Renal pelvis (tissue), 1 donor: ENCODE measurements at regions not wholly inside any gene's neighbourhood (a gene's known extent, or its start where the extent isn't known, plus 50 kb on each side); places are given as distances from the start of the nearest gene placed in this dataset.

Experiments
- DNase-seq: peaks from one replicate; pipeline ENCODE4 v3.0.0-alpha.2; 2013

DNA sequence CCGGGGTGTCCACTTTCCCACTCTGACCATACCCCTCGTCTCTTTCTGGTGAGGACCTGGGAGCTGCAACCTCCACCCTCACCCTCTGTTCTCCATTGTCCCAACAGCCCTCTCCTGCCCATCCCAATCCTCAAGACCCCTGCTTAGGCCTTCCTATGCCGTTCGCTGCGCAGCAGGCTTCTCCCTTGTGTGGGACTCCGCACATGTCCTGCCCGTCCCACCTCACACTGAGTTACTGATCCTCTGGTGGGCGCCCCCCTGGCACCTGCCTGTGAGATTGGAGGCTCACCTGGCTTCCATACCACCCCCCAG is 119.5 kb upstream of the SNTG2 start:
- no peak for DNase-seq

DNA sequence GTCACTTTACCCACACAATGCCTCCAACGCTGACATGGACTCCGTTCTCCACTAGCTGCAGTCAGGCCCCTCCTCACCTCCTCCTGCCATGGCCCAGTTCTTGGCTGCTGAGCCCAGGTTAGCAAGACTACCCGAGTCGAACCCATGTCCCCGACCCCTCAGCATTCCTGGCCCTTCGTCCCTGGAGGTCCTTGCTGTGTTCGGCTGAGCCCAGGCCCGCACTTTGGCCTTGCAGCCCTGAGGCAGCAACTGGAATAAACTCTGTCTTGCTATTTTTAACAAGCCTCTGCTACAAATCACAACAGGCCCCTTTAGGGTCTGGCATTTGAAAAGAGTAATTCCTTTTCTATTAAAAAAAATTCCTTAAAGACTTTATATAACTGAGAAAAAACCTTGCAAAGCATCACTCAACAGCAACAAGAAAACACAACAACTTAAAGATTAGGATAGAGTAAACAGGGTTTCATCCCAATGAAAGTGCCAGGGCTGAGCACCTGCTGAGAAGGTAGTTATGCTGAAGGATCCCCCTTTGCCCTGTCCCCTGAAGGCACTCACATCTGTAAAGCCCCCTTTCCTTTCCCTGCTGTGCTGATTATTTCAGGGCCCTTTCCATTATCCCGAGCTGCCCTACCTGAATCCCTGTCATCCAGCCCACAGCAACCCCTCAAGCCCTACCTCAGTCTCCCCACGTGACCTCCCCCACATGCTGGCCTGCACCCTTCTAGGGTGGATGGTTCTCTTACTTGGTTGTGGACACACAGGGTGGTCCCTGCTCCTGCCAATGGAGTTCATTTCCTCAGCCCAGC is 120.0 kb upstream of the SNTG2 start:
- no peak for DNase-seq

DNA sequence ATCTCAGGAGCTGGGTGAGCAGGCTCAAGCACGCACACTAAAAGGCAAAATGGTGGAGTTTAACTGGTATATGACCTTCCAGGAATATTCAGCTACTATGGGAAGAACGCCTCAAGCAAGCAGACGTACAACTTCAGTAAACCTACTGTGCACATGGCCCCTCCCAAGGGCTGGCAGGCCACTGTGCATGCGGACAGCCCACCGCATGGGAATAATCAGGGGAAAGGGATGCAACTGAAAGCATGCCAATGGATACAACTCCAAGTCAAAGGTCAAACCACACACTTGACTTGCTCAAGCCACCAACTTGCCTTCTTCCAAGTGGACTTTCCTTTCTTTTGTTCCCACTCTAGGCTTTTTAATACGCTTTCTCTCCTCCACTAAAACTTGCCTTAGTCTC is 121.6 kb upstream of the SNTG2 start:
- DNase-seq, result no peak

DNA sequence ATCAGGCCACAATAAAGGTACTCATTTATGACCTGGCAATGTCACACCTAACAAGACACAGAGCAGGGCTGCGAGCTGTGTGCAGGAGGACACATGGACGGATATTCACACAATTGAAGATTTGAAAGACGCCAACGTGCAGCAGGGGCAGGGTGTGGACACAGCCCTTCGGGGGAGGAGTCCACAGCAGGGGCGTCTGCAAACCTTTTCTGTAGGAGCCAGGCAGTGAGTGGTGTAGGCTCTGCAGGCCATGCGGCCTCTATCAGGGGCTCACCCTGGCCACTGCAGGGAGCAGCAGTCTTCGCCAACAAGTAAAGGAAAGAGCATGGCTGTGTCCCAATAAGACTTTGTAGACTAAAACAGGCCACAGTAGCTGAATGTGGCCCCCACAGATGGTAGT is 125.7 kb upstream of the SNTG2 start:
- DNase-seq, result no peak

DNA sequence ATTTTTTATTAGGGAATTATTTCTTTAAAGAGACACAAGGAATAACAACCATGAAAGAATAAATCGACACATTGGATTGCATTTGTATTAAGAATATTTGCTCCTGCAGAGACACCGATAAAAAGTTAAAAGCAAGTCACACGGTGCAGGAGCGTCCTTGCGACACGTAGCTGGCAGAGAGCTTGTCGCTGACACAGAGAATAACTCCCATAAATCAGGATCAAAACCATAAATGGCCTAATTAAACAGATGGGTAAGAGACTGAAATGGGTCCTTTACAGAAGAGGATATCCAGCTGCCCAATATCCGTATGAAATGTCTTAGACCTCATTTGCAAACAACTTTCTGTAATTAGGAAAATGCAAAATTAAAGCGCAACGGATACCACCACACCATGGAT is 126.1 kb upstream of the SNTG2 start:
- no peak for DNase-seq

DNA sequence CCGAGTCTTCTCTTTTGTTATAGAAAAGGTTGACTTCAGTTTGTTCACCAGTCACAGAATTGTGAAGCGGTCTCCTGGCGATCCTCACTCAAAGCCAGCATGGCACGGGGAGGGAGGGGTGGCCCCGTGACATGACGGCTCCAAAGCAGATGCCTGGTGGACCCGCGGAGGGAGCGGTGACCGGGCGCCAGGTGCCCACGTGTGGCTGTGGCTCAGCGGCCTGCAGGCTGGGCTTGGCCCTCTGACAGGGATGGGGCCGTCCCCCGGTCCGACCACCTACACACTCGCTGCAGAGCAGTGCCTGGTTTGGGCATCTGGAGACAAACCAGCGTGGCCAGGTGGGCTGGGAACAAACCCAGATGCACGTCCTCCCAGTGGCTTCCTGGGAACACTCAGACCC is 129.1 kb upstream of the SNTG2 start:
- DNase-seq, result no peak

DNA sequence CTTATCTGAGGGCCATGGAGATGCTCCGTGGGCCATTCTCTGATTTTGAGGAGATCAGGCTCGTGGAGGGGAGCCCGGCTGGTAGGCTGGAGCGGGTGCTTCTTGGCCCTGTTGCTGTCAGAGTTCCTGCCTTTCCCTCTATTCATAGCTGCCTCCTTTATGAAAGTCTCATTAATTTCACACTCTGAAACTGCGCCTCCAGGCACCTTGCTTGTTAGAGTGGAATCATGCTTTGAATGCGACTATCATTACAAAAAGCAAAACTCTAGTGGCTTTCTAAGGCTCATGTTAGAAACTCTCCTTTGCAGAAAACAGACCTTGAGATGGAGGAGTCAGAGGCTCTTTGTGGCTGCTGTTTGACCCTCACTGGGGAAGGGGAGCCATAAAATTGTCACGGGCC is 131.0 kb upstream of the SNTG2 start:
- DNase-seq, result no peak

DNA sequence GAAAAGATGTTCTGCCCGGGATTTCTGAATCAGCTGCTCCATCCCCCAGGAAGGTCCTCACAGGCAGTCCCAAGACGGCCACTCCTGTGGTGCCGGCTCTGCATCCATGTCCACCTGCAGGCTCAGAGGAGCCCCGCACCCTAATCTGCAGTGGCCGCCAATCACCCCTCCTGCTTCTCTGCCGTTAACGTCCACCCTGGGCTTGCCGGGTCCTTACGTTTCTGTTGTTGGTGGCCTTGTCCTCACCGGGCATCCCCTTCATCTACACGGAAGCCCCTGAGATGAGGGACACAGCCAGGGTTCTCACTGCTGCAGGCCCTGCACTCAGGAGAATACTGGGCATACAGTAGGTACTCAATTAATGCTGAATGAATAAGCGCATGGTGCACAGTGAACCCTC is 131.5 kb upstream of the SNTG2 start:
- DNase-seq, result no peak

DNA sequence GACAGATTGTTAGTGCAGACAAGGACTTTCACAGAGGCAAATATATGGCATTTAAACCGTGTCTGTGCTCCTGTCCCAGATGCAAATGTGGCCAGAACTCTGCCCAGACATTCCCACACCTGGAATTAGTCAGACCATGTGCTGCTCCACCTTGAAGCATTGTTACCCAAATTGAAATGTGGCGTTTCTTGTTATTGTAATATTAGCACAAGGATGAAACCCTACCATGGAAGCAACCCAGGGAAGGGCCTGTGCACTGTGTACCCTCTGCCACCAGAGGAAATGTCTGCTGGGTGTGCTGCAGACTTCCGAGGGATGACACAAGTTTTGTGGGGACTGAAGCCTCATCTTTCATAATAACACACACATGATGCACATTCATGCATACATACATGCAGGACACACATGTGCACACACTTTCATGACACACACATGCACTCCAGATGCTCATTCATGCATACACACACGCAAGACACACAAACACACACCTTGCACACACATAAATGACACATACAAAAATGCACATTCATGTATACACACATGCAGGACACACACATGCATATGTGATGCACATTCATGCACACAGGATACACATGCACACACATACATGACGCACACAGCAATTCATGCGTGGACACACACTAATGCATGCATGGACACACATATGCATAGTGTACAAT is 133.2 kb upstream of the SNTG2 start:
- no peak for DNase-seq

DNA sequence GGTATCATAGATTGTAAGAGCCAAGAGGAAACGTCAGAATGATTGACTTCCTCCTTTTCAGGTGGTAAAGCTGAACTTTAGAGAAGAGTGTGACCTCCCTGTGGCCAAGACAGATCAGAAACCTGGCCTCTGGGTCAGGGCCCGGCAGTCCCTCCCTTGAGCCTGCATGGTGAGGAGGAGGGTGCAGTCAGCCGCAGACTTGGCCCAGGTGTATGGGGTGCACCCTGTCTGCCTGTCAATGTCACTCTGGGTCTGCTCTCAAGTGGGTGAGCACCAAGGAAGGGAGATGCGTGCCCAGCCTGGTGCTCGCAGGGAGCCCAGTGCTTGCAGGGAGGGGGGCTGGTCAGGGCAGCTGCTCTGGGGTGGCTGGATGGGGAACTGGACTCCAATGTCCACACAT is 134.4 kb upstream of the SNTG2 start:
- DNase-seq, result no peak

DNA sequence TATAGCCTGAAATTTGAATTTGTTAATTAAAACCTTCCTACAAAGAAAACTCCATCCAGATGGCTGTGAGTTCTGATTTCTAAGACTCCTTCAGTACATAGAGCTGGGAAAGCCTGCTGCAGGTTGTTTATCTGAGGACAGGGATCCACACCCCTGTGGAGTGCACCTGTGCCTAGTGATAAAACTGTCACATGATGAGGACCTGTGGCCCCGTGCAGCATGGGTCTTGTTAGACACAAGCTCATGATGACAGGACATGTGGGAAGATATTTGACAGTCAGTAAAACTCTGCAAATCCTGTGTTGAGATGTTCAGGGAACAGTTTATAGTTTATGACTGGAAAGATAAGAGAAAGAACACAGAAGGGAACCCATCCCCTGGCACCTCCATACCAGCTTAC is 133.2 kb upstream of the TMEM18 start:
- no peak for DNase-seq

DNA sequence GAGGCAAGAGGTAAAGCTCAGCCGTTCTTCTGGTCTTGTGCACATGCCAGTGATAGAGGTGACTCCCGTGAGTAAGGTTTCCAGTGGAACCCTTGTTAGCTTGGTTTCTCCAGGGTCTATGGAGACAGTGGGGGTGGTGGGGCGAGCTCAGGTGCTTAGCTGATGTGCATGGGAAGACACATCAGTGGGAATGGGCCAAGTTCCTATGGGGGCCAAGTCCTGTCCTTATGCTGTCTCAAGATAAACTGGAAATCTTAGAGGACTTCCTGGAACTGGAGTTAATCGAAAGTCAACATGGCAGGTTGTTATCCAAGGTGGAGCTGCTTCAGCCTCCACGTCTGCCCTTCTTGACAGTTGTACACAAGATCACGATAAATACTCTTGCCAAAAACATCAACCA is 130.1 kb upstream of the TMEM18 start:
- no peak for DNase-seq

DNA sequence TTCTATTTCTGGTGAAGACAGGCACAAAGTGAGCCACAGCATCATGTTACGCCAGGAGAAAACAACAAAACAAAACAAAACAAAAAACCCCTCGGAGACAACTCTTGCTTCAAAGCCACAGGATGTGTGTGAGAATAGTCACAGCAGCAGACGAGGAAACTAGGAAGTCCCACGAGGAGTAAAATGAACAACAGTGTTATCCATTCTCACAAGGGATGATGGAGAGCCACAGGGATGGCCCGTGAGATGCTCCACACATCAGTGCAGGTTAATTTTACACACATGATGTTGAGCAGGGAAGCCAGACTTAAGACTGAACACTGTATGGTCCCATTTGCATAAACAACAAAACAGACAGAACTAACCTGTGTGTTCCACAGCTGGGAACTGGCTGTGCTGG is 128.5 kb upstream of the TMEM18 start:
- no peak for DNase-seq

DNA sequence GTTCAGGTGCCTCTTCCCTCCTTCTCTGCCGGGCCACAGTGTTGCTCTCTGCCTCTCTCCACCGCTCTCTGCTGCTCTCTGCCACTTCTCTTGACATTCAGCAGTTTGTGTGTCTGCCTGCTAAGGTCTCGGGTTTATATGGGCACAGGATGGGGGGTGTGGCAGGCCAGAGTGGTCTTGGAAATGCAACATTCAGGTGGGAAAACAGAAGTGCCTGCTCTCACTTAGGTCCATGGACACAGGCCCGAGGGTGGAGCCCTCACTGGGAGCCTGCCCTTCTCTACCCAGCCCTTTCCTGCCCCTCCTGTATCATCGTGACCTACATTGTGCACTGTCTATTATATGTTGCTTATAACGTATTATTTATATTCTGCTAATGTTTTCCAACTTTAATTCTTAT is 120.8 kb upstream of the TMEM18 start:
- no peak for DNase-seq

DNA sequence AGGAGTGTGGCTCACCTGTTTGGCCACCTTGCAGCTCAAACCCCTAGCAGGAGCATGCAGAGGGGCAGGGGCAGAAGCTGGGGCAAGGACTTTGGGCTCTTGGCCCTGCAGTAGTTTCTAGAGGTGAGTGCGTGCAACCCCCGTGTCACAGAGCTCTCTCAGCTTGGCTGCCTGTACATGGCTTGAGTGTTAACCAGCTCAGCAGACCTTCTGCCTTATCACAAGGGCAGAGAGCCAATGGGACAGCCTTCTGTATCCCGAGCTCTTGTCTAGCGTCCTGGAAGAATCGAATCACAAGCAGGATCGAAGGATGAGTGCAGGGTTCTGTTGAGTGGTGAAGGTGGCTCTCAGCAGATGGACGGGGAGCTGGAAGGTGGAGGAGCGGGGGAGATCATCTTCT is 120.3 kb upstream of the TMEM18 start:
- no peak for DNase-seq

DNA sequence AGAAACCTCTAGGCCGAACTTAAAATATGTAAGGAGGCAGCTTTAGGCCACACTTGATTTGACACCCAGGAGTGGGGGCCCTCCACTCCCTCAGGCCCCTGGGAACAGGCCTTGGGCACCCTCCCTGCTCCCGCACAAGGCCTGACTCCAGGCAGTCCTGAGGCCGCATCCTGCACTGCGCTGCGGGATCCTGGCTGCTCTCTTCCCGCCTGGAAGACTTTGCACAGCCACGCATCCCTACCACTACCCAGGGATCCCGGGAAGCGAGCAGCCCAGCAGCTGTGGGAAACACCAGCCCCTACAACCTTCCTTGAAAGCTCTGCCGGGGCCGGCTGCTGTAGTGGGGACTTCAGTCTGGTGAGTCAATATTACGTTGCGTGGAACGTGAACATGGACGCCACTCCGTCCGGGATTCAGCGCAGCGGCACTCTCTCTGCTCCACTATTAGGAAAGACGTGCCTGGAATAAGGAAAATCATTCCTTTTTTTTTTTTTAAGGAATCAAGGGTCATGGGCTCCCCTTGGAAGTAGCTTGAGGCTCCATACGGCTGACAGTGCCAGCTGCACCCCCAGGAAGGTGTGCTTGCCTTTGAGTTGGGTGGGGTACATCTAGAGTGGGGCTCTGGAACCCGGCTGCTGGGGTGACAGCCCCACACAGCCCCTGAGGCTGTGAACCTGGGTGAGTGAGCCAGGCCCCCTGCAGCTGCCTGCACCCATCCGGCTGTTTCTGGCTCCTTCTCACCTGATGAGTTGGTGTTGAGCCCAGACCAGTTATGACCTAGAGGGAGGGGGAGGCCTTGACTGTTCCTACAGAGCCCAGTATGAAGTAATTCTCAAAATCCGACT is 119.2 kb upstream of the TMEM18 start:
- no peak for DNase-seq

DNA sequence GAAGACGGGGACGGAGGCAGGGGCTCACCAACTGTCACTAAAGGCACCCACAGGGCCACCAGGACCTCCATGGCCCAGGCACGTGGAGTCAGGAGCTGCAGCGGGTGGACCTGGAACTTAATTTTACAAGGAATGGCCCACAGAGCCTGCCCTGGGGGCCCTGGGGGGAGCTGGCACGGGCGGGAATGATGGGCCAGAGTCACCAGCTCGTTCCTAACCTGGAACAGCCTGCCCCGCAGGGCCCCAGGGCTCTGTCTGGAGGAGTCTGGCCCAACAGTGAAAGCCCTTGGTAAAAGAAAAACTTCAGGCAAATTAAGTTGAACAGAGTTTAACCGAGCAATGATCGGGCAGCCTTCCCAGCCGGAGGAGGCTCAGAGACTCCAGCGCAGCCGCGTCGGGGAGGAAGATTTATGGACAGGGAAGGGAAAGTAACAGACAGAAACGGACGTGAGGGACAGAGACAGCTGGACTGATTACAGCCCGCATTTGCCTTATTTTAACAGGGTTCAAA is 118.4 kb upstream of the TMEM18 start:
- DNase-seq, result peak; percentile 52

DNA sequence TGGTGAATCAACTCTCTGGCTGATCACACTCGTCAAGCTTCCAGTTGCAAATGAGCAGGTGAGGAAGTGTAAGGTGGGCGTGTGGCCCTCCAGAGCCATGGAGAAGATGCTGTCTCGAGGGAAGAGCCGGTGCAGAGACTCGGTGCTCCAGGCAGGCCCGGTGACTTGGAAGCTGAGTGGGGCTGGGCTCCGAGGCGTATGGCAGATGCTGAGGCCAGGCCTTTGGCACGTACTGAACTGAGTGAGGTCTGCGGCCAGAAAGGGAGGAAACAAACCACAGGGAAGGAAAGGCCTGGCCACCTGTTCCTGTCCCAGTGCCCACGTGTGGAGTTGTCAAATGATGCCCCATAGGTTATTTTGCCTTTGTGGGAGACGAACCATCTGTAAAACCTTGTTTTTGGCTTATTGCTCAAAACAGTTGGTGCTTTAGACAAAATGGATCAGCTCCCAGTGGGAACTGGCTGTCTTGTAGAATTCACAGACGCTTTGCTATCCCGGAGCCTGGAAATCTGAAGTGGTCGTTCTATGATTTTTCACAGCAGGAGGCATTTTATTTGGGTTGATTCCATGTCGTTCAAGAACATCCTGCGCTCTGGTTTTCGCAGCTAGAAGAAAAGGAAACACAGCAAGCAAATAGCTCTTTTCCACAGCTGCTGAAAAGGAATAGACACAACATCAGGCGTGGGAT is 117.5 kb upstream of the TMEM18 start:
- DNase-seq, result no peak

DNA sequence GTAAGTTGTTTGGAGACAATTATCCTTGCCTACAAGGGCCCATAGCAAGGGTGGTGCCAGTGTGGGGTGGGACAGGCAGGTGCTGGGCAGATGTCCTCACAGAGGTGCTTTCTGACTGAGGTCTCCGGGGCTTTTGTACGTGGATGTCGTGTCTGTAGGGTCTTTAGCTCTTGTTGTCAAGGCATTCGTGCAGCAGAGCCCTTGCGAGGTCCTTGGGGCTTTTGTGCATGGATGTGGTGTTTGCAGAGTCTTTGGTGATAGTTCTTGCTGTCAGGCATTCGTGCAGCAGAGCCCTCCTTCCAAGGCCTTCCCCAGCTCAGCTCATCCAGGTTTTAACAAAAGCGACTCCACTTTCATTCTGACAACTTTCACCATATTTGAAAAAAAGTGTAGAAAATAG is 116.0 kb upstream of the TMEM18 start:
- DNase-seq, result no peak

DNA sequence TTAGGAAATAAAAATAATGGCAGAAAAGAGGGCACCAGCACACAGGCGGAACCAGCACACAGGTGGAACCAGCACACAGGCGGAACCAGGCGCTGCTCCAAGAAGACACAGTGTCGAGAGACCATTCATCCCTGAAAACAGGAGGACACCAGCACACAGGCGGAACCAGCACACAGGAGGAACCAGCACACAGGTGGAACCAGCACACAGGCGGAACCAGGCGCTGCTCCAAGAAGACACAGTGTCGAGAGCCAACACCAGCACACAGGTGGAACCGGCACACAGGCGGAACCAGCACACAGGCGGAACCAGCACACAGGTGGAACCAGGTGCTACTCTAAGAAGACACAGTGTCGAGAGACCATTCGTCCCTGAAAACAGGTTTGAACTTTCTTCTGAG is 115.5 kb upstream of the TMEM18 start:
- no peak for DNase-seq

DNA sequence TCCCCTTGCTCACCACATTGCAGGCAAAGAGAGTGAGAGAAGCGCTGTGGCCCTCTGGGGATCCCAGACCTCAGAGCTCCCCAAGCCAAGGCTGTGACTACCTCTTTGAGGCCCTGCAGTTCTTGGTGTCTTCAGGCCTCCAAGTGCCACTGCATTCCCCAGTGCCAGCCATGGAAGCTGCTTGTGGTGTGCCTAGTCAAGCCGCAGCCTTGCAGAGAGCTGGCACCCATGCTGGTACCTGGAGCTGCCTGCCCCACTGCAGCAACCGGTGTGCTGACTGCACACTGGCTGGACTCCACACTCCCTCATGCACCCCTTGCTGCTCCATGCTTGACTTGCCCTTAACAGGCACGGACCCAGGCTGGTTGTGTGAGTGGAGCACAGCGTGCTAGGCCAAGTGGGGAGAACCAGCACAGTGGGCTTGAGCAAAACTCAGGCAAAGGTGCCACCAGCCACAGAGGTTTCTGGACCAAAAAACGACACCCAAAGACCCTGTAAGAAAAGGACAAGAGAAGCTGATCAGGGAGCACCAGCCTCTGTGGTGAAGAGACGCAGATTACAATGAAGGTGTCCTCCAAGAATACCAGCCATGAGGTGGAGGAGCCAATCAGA is 113.5 kb upstream of the TMEM18 start:
- DNase-seq, result no peak

DNA sequence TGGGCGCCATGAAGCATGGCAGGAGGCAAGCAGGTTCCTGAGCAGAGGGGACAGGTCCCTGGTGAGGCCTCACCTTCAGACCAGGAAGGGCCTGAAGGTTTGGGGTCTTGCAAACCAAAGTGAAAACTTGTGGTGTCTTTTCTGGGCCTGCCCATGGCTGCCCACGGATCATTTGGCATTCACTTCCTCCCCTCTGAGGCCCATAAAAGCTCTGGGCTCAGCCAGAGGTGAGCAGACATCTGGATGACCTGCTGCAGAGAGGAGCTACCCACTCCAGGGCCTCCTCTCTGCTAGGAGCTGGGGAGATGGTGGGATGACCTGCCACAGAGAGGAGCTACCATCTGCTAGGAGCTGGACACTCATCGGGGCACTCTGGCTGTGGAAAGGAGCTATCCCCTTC is 112.9 kb upstream of the TMEM18 start:
- no peak for DNase-seq
